ENCODE measurements at regions not wholly inside any gene's neighbourhood (a gene's known extent, or its start where the extent isn't known, plus 50 kb on each side); places are given as distances from the start of the nearest gene placed in this dataset.
A peak's percentile ranks its signal among the peaks of the same experiment; 100 is the strongest.
"Not testable (repeated sequence)": the region's sequence is repeated elsewhere in the genome, so short reads cannot be mapped to it uniquely, and the experiment has no call there.

DNA sequence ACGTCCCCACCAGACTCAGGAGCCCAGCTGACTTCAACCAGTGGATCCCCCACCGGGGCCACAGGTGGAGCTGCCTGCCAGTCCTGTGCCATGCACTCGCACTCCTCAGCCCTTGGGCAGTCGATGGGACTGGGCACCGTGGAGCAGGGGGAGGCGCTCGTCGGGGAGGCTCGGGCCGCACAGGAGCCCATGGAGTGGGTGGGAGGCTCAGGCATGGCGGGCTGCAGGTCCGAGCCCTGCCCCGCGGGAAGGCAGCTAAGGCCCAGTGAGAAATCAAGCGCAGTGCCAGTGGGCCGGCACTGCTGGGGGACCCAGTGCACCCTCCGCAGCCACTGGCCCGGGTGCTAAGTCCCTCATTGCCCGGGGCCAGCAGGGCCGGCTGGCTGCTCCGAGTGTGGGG is 52.3 kb upstream of the LRRC30 start:
- DNase-seq (ENCODE audit: low read depth), result not testable (repeated sequence)

DNA sequence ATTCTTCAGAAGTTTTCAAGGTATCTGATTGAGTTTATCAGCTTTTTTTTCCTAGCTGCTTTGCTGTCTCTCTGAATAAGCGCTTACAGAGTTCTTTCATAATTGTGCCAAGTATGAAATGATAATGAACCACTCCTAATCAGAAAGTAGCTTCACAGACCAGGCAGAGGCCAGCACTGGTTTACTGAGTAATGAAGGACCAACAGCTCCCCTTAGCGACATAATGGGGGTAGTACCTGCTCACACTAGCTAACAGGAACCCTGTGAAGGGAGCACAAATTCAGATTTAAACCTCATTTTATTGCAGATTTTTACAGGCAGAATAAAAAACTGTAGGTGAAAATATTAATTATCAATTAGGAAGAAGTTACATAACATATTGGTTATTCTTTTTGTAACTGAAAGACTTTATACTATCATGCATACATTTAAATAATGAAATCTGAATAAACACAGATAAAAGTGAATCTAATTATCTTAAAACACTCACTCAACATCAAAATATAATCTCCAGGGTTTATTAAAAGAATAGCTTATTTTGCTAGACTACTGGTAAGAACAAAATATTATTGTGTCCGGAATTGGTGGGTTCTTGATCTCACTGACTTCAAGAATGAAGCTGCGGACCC is 53.7 kb upstream of the LRRC30 start:
- DNase-seq (ENCODE audit: low read depth), result peak; percentile 51

DNA sequence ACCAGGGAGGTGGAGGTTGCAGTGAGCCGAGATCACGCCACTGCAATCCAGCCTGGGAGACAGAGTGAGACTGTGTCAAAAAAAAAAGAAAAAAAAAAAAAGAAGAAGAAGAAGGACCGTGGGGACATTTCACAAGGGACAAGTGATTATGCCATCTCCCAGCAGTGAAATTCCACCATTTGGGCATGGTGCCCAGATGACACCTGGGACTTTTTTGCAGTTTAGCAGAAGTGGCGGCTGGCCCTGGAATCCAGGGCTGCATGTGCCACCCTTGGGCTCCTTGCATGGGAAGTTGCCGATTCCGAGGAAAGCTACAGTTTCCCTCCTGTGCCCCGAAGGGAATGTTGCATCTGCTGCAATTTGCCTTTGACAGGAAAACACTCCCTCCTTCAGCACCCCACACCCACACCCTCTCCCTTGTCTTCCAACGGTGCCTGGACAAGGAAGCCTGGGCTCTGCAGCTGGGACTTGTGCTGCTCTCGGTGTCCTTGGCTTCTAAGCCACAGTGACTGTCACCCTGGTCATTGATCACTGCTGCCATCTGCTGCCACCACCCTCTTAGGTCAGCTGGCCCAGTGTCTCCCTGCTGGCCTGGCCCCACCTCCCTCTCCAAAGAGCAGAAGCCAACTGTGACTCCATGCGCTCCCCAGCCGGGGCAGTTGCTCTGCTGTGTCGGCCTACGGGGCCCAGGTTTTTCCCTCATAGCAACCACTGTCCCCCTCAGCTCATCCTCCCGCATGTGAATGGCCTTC is 56.4 kb upstream of the LRRC30 start:
- no peak for DNase-seq (ENCODE audit: low read depth)

DNA sequence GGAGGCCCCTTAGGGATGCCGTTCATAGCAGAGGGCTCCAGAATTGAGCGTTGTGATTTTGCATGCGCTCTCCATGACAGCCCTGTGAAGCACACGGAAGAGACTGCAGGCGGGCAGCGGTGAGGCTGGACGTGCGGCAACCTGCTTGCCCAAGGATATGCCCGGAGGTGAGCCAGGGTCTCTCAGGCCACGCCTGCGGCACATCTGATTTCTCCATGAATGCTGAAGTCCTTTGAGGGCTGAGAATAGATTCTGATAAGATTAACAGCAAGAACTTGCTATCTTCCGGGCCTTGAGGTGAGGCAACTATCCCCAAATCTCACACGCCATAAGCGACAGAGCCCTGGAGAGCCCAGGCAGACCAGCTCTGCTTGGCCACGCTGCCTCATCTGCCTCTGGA is 55.6 kb upstream of the LAMA1 start:
- DNase-seq (ENCODE audit: low read depth), result no peak

DNA sequence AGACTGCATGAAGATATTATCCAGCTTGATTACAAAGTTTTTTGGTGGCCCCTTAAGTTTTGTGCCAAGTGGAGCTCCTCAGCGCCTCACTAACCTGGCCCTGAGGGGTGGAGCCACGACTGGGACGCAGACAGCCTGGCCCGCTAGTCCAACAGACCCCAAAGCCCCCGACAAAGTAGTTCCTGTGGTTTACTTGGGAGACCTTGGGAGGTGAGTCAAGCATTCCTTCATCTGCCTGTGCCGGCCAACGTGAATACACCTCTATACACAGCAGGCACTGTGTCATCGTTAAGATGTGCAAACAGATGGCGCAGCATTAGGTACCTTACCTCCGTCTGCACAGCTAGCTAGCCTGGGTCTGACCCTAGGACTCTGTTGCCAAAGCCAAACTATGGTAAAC is 55.0 kb upstream of the LAMA1 start:
- DNase-seq (ENCODE audit: low read depth), result no peak

- no peak for DNase-seq (ENCODE audit: low read depth)
Observed at GRCh38 chr18:7170292-7170691, 52.7 kb upstream of the LAMA1 start.

DNA sequence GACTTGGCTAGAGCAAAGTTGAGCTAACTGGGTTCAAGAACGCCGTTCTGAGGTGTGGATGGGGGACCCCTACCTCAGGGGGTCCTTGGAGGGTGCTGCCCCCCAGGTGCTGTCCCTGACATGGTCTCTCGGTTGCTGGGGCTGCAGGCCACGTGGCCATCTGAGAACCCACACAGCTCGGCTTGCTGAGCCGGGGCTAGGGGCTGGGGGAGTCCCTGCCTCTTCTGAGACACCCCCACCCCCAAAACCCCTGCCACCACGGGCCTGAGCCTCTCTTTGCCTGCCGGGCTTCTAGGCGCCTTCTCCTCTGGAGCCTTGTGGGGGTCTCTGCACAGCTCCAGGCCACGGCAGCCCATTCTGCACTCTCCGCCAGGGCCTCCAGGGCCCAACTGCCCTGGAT is 52.0 kb upstream of the LAMA1 start:
- no peak for DNase-seq (ENCODE audit: low read depth)

GRCh38 chr18:7168408-7168807 is 50.8 kb upstream of the LAMA1 start:
- DNase-seq (ENCODE audit: low read depth), result no peak

All from HT1080 (cell line).